ENCODE measurements at regions not wholly inside any gene's neighbourhood (a gene's known extent, or its start where the extent isn't known, plus 50 kb on each side); places are given as distances from the start of the nearest gene placed in this dataset.

DNA sequence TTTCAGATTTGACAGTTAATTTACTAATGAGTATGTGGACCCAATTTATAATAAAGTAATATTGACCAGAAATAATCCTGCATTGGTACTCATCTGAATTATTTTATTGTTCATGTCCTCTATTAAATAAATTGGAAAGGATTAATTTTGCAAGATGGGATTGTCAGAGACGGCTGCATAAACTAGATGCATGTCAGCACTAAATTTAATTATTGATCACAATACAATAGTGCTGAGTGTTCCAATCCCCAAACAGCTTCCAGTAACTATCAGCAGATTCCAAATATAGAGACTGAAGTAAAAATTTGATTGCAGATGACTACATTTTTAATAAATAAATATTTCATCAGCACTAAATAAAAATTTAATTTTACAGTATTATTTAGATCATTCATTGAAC lies 387.2 kb downstream of the GRB14 start:
- Histone ChIP-seq H3K27ac (no peak overlapping the region), H3K36me3 (no peaks in the 10 kb centered on the region), H3K4me3 (no peak overlapping the region), H3K9me3 (no peaks in the 10 kb centered on the region), H3K27me3 (no peaks in the 10 kb centered on the region), H3K4me1 (no peaks in the 10 kb centered on the region)
- DNase-seq, result no peak
- TF ChIP-seq CTCF (IDR thresholded peaks at IDR 0.05) (no peak), POLR2A (IDR thresholded peaks at IDR 0.05) (no peak)

DNA sequence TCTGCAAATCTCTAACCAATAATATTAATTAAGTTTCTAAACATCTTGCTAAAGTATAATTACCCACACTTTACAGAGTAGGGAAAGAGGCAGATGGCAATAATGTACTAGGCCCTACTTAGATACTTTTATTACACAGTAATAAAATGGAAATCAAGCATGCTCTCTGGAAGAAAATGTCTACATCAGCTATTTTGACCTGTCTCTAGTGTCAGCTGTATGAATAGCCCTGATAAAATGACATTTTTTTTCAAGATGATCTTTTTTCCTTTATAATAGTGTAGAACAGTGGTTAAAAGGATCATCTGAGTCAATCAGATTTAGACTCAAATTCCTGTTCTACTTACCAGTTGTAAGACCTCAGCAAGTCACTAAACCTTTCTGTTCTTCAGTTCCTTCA lies 397.3 kb downstream of the GRB14 start:
- Histone ChIP-seq H3K9me3 (no peaks in the 10 kb centered on the region), H3K36me3 (no peaks in the 10 kb centered on the region), H3K27me3 (no peaks in the 10 kb centered on the region), H3K4me3 (no peak overlapping the region), H3K27ac (no peak overlapping the region), H3K4me1 (no peaks in the 10 kb centered on the region)
- DNase-seq, result no peak
- TF ChIP-seq CTCF (IDR thresholded peaks at IDR 0.05) (no peak), POLR2A (IDR thresholded peaks at IDR 0.05) (no peak)

DNA sequence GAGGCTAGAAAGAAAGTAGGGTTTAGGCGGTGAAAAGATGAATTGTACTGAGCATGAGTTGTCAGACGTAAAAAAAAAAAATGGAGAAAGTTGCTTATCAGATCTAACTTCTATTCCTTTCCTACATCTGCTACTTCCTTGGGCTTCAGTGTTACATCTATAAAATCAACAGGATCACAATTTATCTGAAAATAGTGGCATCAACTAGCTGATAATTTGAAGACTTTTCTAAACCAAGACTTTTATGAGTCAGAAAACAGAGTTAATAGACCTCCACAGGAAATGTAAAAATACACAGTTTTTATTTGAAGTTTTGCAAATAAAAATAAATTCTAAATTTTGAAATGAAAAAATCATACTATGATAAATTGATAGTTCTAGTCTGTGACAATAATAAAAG lies 399.8 kb downstream of the GRB14 start:
- Histone ChIP-seq H3K36me3 (no peaks in the 10 kb centered on the region), H3K4me3 (no peak overlapping the region), H3K9me3 (no peaks in the 10 kb centered on the region), H3K4me1 (no peaks in the 10 kb centered on the region), H3K27ac (no peak overlapping the region), H3K27me3 (no peaks in the 10 kb centered on the region)
- TF ChIP-seq CTCF (IDR thresholded peaks at IDR 0.05) (no peak), POLR2A (IDR thresholded peaks at IDR 0.05) (no peak)
- no peak for DNase-seq

DNA sequence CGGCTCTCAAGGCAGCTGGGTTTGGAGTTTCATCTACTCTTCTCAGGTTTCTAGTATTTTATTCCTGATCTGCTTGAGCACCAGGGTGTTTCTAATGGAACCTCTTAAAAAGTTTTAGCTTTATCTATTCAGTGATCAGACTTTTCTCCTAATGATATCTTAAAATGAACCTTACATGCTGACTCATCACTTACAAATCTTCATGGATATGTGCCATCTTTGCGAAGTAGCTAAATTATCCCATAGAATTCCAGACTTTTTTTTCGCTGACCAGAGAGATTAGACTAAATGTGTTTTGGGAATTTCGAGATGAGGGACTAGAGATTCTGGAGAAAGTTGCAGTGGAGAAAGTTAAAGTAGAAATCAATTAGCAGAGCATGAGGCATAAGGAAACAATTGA lies 401.0 kb downstream of the GRB14 start:
- TF ChIP-seq CTCF (IDR thresholded peaks at IDR 0.05) (no peak), POLR2A (IDR thresholded peaks at IDR 0.05) (no peak)
- no peaks in the 10 kb centered on the region for H3K4me1 ChIP-seq

GRCh38 chr2:164213916-164214315 lies 407.4 kb downstream of the GRB14 start:
- no peaks in the 10 kb centered on the region for H3K27me3 ChIP-seq
- H3K36me3 ChIP-seq, result no peaks in the 10 kb centered on the region
- H3K4me1 ChIP-seq, result no peaks in the 10 kb centered on the region
- H3K9me3 ChIP-seq, result no peaks in the 10 kb centered on the region
- TF ChIP-seq CTCF (IDR thresholded peaks at IDR 0.05), result no peak
- TF ChIP-seq POLR2A (IDR thresholded peaks at IDR 0.05), result no peak
- H3K4me3 ChIP-seq, result no peak overlapping the region
- no peak overlapping the region for H3K27ac ChIP-seq
- no peak for DNase-seq

More for the DNA sequence above, 401.0 kb downstream of the GRB14 start:
- no peak for DNase-seq
- H3K36me3 ChIP-seq, result no peaks in the 10 kb centered on the region
- no peak overlapping the region for H3K27ac ChIP-seq
- H3K27me3 ChIP-seq, result no peaks in the 10 kb centered on the region
- no peaks in the 10 kb centered on the region for H3K9me3 ChIP-seq
- H3K4me3 ChIP-seq, result no peak overlapping the region

GRCh38 chr2:164205347-164205746 lies 415.9 kb downstream of the GRB14 start:
- Histone ChIP-seq H3K27me3 (no peaks in the 10 kb centered on the region), H3K27ac (no peak overlapping the region), H3K9me3 (no peaks in the 10 kb centered on the region), H3K4me1 (no peaks in the 10 kb centered on the region), H3K4me3 (no peak overlapping the region), H3K36me3 (no peaks in the 10 kb centered on the region)
- no peak for DNase-seq
- TF ChIP-seq POLR2A (IDR thresholded peaks at IDR 0.05), result no peak
- TF ChIP-seq CTCF (IDR thresholded peaks at IDR 0.05), result no peak

Data from Peyer's patch (tissue), 4 donors.